Erythroblast (primary cell): ENCODE measurements at regions not wholly inside any gene's neighbourhood (a gene's known extent, or its start where the extent isn't known, plus 50 kb on each side); places are given as distances from the start of the nearest gene placed in this dataset.

ENCODE experiments used
- GATA1 ChIP-seq: IDR thresholded peaks from 2 replicates; pipeline ENCODE4 v1.6.1; 2011; ENCODE audit warnings: low read depth, mild to moderate bottlenecking, control low read depth, low read length, moderate library complexity
- POLR2A ChIP-seq: IDR thresholded peaks from 2 replicates; pipeline ENCODE4 v1.6.1; 2011; ENCODE audit warnings: mild to moderate bottlenecking, low read length

DNA sequence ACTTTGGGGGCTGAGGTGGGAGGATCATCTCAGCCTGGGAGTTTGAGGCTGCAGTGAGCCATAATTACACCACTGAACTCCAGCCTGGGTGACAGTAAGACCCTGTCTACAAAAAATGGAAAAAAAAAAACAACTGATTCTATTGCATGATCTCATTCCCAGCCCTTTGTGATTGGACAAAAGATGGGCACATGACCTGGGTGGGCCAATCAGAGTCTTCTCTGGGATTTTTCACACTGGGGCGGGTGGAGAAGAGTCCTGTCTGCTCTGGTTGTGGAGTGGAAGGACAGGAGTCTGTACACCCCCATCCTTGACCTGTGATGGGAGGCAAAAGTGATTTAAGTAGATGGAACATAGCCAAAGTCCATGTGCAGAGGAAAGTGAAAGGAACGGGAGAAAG, 170.5 kb downstream of the UQCRFS1 start:
- no peak for TF ChIP-seq POLR2A
- TF ChIP-seq GATA1 = no peak
